Sigmoid colon (tissue), 4 donors: ENCODE measurements at regions not wholly inside any gene's neighbourhood (a gene's known extent, or its start where the extent isn't known, plus 50 kb on each side); places are given as distances from the start of the nearest gene placed in this dataset.

Source experiments
- POLR2A ChIP-seq, 2 donors: fragments of 450-650 bp; IDR thresholded peaks; one replicate each; pipeline ENCODE4 v1.6.1; 2016; ENCODE audit warnings: antibody characterized with exemption in 2 of 2, mild to moderate bottlenecking in 2 of 2, moderate library complexity in 2 of 2
- POLR2AphosphoS5 ChIP-seq, 4 donors: sonication (generic); formaldehyde crosslinking; IDR thresholded peaks; one replicate each; pipeline ENCODE4 v1.6.1; 2017; ENCODE audit warnings: antibody characterized with exemption in 4 of 4
- TF ChIP-seq, protein P1 (sequence below), 4 experiments: fragments of 450-650 bp in 3 of 4; fragments of 200-600 bp in 1 of 4; IDR thresholded peaks; one replicate each; pipeline ENCODE4 v1.5.1; 2016 to 2019; ENCODE audit warnings: antibody characterized with exemption in 4 of 4, mild to moderate bottlenecking in 3 of 4, moderate library complexity in 2 of 4

DNA sequence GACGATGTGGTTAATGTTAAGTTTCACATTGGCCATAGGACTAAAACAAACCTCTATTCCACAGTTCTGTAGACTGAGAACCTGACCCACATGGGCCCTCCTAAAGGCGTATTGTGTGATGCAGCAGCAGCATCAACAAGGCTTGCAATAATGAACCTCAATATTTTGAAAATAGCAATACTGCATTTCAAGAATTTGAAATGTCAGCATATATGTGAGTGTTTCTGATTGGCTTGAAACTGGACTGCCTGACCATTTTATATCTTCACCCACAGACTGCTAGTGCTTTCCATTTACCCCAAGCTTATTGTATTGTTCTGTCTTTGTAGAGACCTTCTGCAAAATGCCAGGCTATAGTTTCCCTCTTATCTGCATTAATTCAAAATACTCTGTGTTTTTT, 1122.3 kb downstream of the IGSF11 start:
- TF ChIP-seq, protein P1, sequence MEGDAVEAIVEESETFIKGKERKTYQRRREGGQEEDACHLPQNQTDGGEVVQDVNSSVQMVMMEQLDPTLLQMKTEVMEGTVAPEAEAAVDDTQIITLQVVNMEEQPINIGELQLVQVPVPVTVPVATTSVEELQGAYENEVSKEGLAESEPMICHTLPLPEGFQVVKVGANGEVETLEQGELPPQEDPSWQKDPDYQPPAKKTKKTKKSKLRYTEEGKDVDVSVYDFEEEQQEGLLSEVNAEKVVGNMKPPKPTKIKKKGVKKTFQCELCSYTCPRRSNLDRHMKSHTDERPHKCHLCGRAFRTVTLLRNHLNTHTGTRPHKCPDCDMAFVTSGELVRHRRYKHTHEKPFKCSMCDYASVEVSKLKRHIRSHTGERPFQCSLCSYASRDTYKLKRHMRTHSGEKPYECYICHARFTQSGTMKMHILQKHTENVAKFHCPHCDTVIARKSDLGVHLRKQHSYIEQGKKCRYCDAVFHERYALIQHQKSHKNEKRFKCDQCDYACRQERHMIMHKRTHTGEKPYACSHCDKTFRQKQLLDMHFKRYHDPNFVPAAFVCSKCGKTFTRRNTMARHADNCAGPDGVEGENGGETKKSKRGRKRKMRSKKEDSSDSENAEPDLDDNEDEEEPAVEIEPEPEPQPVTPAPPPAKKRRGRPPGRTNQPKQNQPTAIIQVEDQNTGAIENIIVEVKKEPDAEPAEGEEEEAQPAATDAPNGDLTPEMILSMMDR (IDR thresholded peaks at IDR 0.05): no peak
- TF ChIP-seq POLR2AphosphoS5 (IDR thresholded peaks at IDR 0.05): no peak
- TF ChIP-seq POLR2A (IDR thresholded peaks at IDR 0.05): no peak
